Progenitor cell of endocrine pancreas (in vitro differentiated cells): ENCODE measurements at regions not wholly inside any gene's neighbourhood (a gene's known extent, or its start where the extent isn't known, plus 50 kb on each side); places are given as distances from the start of the nearest gene placed in this dataset.

Source experiments
- DNase-seq: peaks from one replicate; pipeline ENCODE4 v3.0.0; 2021; ENCODE audit warnings: low spot score; ENCODE audit not compliant: unreplicated experiment
- H3K27ac Mint-ChIP-seq: 2 replicates; pipeline ENCODE4 v1.8.0; 2021; ENCODE audit warnings: mild to moderate bottlenecking, moderate library complexity, mixed read lengths
- H3K27me3 Mint-ChIP-seq: 2 replicates; pipeline ENCODE4 v1.8.0; 2021; ENCODE audit warnings: mixed read lengths
- H3K36me3 Mint-ChIP-seq: 2 replicates; pipeline ENCODE4 v1.8.0; 2022; ENCODE audit warnings: mixed read lengths; ENCODE audit not compliant: insufficient read depth
- H3K4me1 Mint-ChIP-seq: 2 replicates; pipeline ENCODE4 v1.8.0; 2021; ENCODE audit warnings: low read depth, mixed read lengths
- H3K4me3 Mint-ChIP-seq: 2 replicates; pipeline ENCODE4 v1.8.0; 2021; ENCODE audit warnings: low read depth, mild to moderate bottlenecking, moderate library complexity, mixed read lengths
- H3K9me3 Mint-ChIP-seq: 2 replicates; pipeline ENCODE4 v1.8.0; 2021; ENCODE audit warnings: low read depth, mixed read lengths
- CTCF ChIP-seq: fragments of 200-600 bp; sonication (generic); IDR thresholded peaks from one replicate; pipeline ENCODE4 v1.5.0; 2021; ENCODE audit warnings: antibody characterized with exemption, mild to moderate bottlenecking; ENCODE audit not compliant: unreplicated experiment

GRCh38 chr3:66922058-66922457 lies 76.0 kb upstream of the KBTBD8 start:
- no peak overlapping the region for H3K27ac Mint-ChIP-seq
- no peak for TF ChIP-seq CTCF

GRCh38 chr3:66923969-66924368 lies 74.1 kb upstream of the KBTBD8 start:
- Mint-ChIP-seq H3K36me3 (no peaks in the 10 kb centered on the region), H3K27me3 (no peaks in the 10 kb centered on the region), H3K4me1 (no peaks in the 10 kb centered on the region), H3K4me3 (no peak overlapping the region), H3K9me3 (peaks cover 3% of the 10 kb centered on the region), H3K27ac (no peak overlapping the region)
- TF ChIP-seq CTCF: no peak
- DNase-seq: no peak

More at GRCh38 chr3:66922058-66922457, 76.0 kb upstream of the KBTBD8 start:
- no peak for DNase-seq
- Mint-ChIP-seq H3K4me1 (no peaks in the 10 kb centered on the region), H3K4me3 (no peak overlapping the region), H3K9me3 (peaks cover 3% of the 10 kb centered on the region), H3K27me3 (no peaks in the 10 kb centered on the region), H3K36me3 (no peaks in the 10 kb centered on the region)

- Mint-ChIP-seq H3K4me1 (peaks cover 27% of the 10 kb centered on the region), H3K4me3 (no peak overlapping the region), H3K9me3 (peaks cover 3% of the 10 kb centered on the region), H3K27ac (no peak overlapping the region), H3K36me3 (no peaks in the 10 kb centered on the region), H3K27me3 (no peaks in the 10 kb centered on the region)
- TF ChIP-seq CTCF: no peak
- no peak for DNase-seq
Observed at GRCh38 chr3:66928252-66928651, 69.9 kb upstream of the KBTBD8 start.

GRCh38 chr3:66931291-66931690 lies 66.8 kb upstream of the KBTBD8 start:
- H3K27ac Mint-ChIP-seq: peak overlapping the region; percentile 47
- no peaks in the 10 kb centered on the region for H3K9me3 Mint-ChIP-seq
- no peak for TF ChIP-seq CTCF
- H3K4me3 Mint-ChIP-seq: no peak overlapping the region
- DNase-seq: no peak
- H3K4me1 Mint-ChIP-seq: peaks cover 31% of the 10 kb centered on the region
- H3K27me3 Mint-ChIP-seq: no peaks in the 10 kb centered on the region
- H3K36me3 Mint-ChIP-seq: no peaks in the 10 kb centered on the region

GRCh38 chr3:66931699-66932098 lies 66.4 kb upstream of the KBTBD8 start:
- H3K36me3 Mint-ChIP-seq: no peaks in the 10 kb centered on the region
- H3K4me1 Mint-ChIP-seq: peaks cover 31% of the 10 kb centered on the region
- no peak overlapping the region for H3K4me3 Mint-ChIP-seq
- no peaks in the 10 kb centered on the region for H3K9me3 Mint-ChIP-seq
- no peak for TF ChIP-seq CTCF
- no peak for DNase-seq
- H3K27ac Mint-ChIP-seq: peak overlapping the region; percentile 47
- H3K27me3 Mint-ChIP-seq: no peaks in the 10 kb centered on the region
